ENCODE measurements at regions not wholly inside any gene's neighbourhood (a gene's known extent, or its start where the extent isn't known, plus 50 kb on each side); places are given as distances from the start of the nearest gene placed in this dataset.

DNA sequence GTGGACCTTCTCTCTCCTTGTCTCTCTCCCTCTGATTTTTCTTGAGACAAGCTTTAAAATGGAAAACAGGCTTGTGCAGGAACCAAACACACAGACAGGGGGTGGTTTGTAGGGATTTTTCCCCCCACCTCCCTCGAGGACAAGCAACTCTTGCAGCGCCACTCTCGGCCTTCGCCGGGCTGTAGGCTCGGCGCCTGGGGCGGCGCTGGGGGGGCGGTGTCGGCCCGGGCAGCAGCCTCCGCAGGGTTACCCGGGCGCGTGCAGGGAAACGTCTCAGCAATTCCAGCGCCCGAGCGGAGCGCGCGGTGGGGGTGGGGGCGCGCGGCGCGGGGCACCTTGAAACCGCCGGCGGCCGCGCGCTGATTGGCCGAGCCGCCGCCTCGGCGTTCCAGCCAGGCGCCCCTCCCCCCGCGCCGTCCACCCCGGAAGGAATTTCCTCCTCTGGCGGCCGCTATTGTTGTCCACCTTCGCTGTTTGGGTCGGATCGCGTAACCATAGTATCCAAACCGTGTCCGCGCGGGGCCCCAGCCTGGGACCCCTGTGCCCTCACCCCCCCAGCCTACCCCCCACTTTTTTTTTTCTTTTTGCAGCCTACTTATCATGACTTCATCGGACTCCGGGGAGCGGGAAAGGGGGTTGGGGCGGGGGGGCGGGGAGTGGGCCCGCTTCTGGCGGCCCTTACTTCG is 59.8 kb upstream of the ACOT11 start:
- TF ChIP-seq, protein P1, sequence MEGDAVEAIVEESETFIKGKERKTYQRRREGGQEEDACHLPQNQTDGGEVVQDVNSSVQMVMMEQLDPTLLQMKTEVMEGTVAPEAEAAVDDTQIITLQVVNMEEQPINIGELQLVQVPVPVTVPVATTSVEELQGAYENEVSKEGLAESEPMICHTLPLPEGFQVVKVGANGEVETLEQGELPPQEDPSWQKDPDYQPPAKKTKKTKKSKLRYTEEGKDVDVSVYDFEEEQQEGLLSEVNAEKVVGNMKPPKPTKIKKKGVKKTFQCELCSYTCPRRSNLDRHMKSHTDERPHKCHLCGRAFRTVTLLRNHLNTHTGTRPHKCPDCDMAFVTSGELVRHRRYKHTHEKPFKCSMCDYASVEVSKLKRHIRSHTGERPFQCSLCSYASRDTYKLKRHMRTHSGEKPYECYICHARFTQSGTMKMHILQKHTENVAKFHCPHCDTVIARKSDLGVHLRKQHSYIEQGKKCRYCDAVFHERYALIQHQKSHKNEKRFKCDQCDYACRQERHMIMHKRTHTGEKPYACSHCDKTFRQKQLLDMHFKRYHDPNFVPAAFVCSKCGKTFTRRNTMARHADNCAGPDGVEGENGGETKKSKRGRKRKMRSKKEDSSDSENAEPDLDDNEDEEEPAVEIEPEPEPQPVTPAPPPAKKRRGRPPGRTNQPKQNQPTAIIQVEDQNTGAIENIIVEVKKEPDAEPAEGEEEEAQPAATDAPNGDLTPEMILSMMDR (conservative IDR thresholded peaks at IDR 0.05) = peak; percentile 23; the same call in 1 of the 2 replicates
- peak overlapping the region; percentile 92 for H3K27ac ChIP-seq

DNA sequence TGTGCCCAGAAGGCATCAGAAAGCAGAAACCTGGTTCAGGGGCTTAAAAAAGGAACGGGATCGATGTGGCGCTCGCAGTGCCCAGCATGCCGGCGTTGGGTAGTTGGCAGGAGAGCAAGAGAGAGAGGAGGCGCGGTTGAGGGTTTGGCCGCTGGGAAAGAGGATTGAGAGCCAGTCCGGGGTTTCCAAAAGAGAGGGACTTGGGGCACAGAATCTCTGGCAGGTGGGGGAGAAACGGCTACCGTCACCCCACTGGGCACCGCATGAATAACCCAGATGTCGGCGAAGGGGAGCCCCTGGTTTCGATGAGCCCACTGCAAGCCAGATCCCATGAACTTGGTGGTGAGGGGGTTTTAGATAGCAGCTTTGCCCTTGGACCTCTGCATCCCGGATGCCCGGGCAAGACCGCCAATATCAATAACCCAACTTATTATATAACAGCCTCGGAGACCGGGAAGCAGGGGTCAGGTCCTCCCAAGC is 60.4 kb upstream of the ACOT11 start:
- H3K27ac ChIP-seq = peak overlapping the region; percentile 92
- TF ChIP-seq, protein P1 (conservative IDR thresholded peaks at IDR 0.05) = no peak

DNA sequence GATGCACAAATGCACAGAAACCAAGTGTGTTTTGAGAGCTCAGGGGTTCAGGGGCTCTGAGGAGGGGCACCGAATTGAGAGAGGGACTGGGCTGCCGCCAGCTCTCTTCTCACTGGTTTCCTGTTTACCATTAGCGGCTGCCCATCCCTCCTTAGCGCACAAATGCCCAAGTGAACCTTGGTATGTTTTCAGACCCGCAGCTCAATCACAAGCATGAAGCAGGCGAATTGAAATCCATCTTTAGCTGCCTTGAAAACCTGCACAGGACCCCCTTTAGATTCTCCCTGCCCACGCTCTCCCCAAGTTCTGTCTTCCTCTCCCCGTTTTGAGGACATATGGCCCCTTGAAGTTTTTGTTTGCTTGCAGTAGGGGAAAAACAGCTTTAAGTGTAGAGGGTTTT is 61.1 kb upstream of the ACOT11 start:
- TF ChIP-seq, protein P1 (conservative IDR thresholded peaks at IDR 0.05) = no peak
- peak overlapping the region; percentile 92 for H3K27ac ChIP-seq

DNA sequence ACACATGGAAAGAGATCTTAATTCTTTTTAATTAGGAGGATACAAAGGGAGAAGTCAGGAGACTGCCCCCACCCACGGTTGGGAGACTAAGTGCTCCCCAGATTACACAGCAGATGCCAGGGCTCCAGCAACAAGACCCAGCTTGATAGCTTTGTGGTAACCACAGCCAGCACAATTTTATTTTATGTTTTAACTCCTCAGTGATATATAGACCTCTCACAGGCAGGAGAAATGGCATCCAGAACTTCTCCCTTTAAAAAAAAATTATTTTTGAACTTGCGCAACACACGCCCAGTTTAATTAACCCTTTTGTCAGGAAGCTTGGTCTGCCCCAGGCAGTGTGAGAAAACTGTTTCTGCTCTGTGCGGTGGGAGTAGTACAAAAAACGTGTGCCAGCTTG is 62.6 kb upstream of the ACOT11 start:
- H3K27ac ChIP-seq = no peak overlapping the region
- TF ChIP-seq, protein P1 (conservative IDR thresholded peaks at IDR 0.05) = no peak

DNA sequence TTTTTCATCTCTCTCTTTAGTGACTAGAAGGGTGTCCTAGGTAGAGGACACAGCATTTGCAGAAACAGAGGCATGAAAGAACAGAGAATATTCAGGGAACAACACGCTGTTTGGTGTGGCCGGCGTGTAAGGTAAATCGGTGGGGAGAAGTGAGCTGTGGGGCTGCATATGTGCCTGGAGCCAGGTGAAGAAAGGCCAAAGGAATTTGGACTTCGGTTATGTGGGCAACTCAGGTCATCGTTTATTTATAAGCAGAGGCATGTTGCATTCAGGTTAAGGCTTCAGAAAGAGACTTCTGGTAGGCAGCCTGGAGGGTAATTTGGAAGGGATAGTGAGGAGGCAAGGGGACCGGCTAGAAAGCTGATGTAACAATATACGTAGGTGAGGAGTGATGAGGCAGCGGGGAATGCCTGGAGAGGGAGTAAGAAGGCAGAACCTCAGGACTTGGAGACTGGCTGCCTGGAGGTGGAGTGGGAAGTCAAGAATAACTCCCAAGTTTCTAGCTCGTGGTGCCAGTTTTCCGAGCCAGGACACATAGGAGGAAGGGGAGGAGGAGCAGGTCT is 64.1 kb upstream of the ACOT11 start:
- no peak overlapping the region for H3K27ac ChIP-seq
- TF ChIP-seq, protein P1 (conservative IDR thresholded peaks at IDR 0.05) = no peak

DNA sequence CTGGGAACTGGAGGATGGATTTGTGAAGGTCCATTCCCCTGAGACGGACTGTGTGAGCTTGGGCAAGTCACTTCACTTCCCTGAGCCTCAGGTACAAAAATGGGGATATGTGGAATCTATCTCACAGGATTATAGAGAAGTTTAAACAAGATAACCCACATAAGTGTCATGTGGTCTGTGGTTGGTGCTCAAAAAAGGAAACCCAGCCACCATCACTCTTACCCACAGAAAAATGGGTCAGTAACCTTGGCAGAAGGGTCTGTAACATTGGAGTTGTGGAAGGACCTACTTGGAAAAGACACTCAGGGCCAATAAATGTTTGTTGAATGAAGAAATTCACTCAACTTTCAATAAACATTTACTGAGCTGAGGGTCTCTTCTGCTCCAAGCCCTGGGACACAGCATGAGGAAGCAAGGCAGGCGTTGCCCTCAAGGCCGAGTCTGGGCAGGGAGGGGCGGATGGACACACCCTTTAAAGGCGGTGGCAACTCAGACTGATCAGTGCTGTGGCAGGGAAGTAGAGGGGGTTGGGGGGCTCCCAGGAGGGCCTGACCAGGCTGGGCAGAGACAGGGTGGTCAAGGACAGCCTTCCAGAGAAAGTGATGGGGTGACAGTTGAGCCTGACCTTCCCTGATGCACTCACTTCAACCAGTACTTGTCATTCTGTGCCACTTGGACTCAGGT is 66.7 kb upstream of the ACOT11 start:
- H3K27ac ChIP-seq = no peak overlapping the region

DNA sequence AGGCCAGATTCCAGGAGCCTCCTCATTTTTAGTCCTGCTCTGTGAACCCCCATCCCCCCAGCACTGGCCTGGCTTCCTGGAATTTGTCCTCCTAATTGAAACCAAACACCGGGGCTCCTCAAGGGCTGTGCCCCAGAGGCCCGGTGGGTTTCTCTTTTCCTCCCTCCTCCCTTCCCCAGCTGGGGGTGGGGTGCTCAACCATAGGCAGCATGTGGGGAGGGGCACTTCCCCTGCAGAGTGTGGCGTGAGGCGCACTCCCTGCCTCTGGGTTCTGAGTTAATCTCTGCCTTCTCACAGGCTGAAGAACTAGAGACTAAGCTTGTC is 67.5 kb upstream of the ACOT11 start:
- TF ChIP-seq, protein P1 (conservative IDR thresholded peaks at IDR 0.05) = no peak
- no peak overlapping the region for H3K27ac ChIP-seq

More for the DNA sequence above, 66.7 kb upstream of the ACOT11 start:
- TF ChIP-seq, protein P1 (conservative IDR thresholded peaks at IDR 0.05) = no peak

Data from VCaP (cell line).